IMR-90 (cell line): ENCODE measurements at regions not wholly inside any gene's neighbourhood (a gene's known extent, or its start where the extent isn't known, plus 50 kb on each side); places are given as distances from the start of the nearest gene placed in this dataset.

Experiments used
- ATAC-seq: fragments of 200-7000 bp; cut with Tn5 transposase; 2 replicates; pipeline ENCODE4 v1.9.1; 2020; ENCODE audit warnings: low read depth, mild to moderate bottlenecking, moderate library complexity
- BruUV-seq: library from RNA; stranded (reverse); fragments of 400-500 nt; replicated peaks from 2 replicates; lab custom pipeline; 2021; lab: Mats Ljungman, UMichigan
- CTCF ChIA-PET: fragments of 300-600 bp; formaldehyde crosslinking; extraction: SDS; loops from one replicate; lab custom pipeline; 2021; ENCODE audit warnings: antibody characterized with exemption; lab: Yijun Ruan, JAX
- POLR2A ChIA-PET: fragments of 300-600 bp; sonication (Branson Sonifier 250); formaldehyde crosslinking; loops from one replicate; lab custom pipeline; 2022; ENCODE audit warnings: antibody characterized with exemption; ENCODE audit not compliant: unreplicated experiment; lab: Charles Lee
- DNase-seq: peaks from one replicate; pipeline ENCODE4 v3.0.0; 2013
- H2AFZ ChIP-seq: replicated peaks from 2 replicates; pipeline ENCODE3; 2013; ENCODE audit warnings: low read length, mild to moderate bottlenecking; ENCODE audit not compliant: poor library complexity
- H2AK5ac ChIP-seq: 2 replicates; pipeline ENCODE4 v1.6.1; 2013; ENCODE audit warnings: low read depth, low read length, inconsistent platforms
- H2AK9ac ChIP-seq: replicated peaks from 2 replicates; pipeline ENCODE3; 2013; ENCODE audit warnings: mild to moderate bottlenecking, low read depth, low read length, moderate library complexity; ENCODE audit not compliant: poor library complexity
- H2BK120ac ChIP-seq: 2 replicates; pipeline ENCODE4 v1.6.1; 2013; ENCODE audit warnings: low read depth, low read length, inconsistent platforms
- H2BK15ac ChIP-seq: 3 replicates; pipeline ENCODE4 v1.6.1; 2013; ENCODE audit warnings: low read depth, low read length, inconsistent platforms
- H2BK20ac ChIP-seq: 2 replicates; pipeline ENCODE4 v1.6.1; 2013; ENCODE audit warnings: low read depth, mild to moderate bottlenecking, inconsistent platforms, low read length, moderate library complexity
- H2BK5ac ChIP-seq: 2 replicates; pipeline ENCODE4 v1.6.1; 2013; ENCODE audit warnings: mild to moderate bottlenecking, low read depth, low read length, inconsistent platforms; ENCODE audit not compliant: poor library complexity, severe bottlenecking
- H3K14ac ChIP-seq: replicated peaks from 2 replicates; pipeline ENCODE4 v1.6.1; 2013; ENCODE audit warnings: low read depth, low read length, inconsistent platforms
- H3K18ac ChIP-seq: 2 replicates; pipeline ENCODE4 v1.6.1; 2013; ENCODE audit warnings: low read depth, low read length, control low read depth
- H3K23ac ChIP-seq: 2 replicates; pipeline ENCODE4 v1.6.1; 2013; ENCODE audit warnings: low read depth, low read length, inconsistent platforms
- H3K27ac ChIP-seq: 2 replicates; pipeline ENCODE4 v1.5.1; 2013; ENCODE audit warnings: mild to moderate bottlenecking, control low read depth, low read length; ENCODE audit not compliant: insufficient read depth
- H3K27me3 ChIP-seq: 2 replicates; pipeline ENCODE4 v1.6.1; 2013; ENCODE audit warnings: low read length; ENCODE audit not compliant: control insufficient read depth, insufficient read depth
- H3K36me3 ChIP-seq: 2 replicates; pipeline ENCODE4 v1.6.1; 2013; ENCODE audit warnings: low read length, mixed read lengths; ENCODE audit not compliant: control insufficient read depth, insufficient read depth
- H3K4ac ChIP-seq: 2 replicates; pipeline ENCODE4 v1.6.1; 2013; ENCODE audit warnings: low read depth, low read length, inconsistent platforms
- H3K4me1 ChIP-seq: 2 replicates; pipeline ENCODE4 v1.6.1; 2013; ENCODE audit warnings: low read length, mixed read lengths; ENCODE audit not compliant: control insufficient read depth, insufficient read depth
- H3K4me2 ChIP-seq: 2 replicates; pipeline ENCODE4 v1.6.1; 2013; ENCODE audit warnings: low read depth, mild to moderate bottlenecking, control low read depth, low read length, moderate library complexity
- H3K4me3 ChIP-seq: 2 replicates; pipeline ENCODE4 v1.5.1; 2013; ENCODE audit warnings: low read depth, mild to moderate bottlenecking, control low read depth, low read length, moderate library complexity; ENCODE audit not compliant: insufficient read depth
- H3K56ac ChIP-seq: 2 replicates; pipeline ENCODE4 v1.6.1; 2013; ENCODE audit warnings: low read length, inconsistent platforms; ENCODE audit not compliant: insufficient read depth; ENCODE audit errors: extremely low read depth
- H3K79me1 ChIP-seq, 2 experiments: 2 replicates each; pipeline ENCODE4 v1.6.1; 2013; ENCODE audit warnings: low read length in 2 of 2, inconsistent platforms in 1 of 2, low read depth in 1 of 2
- H3K9ac ChIP-seq: 2 replicates; pipeline ENCODE4 v1.6.1; 2013; ENCODE audit warnings: low read depth, low read length, control low read depth
- H3K9me1 ChIP-seq: 2 replicates; pipeline ENCODE4 v1.6.1; 2013; ENCODE audit warnings: low read length, inconsistent platforms; ENCODE audit not compliant: insufficient read depth
- H3K9me3 ChIP-seq: 2 replicates; pipeline ENCODE4 v1.6.1; 2013; ENCODE audit warnings: low read length; ENCODE audit not compliant: control insufficient read depth, insufficient read depth
- H4K20me1 ChIP-seq: 2 replicates; pipeline ENCODE4 v1.6.1; 2013; ENCODE audit warnings: low read length, inconsistent platforms; ENCODE audit not compliant: insufficient read depth
- H4K5ac ChIP-seq: 2 replicates; pipeline ENCODE4 v1.6.1; 2013; ENCODE audit warnings: mild to moderate bottlenecking, low read depth, low read length, control low read depth
- H4K8ac ChIP-seq, 2 experiments: 2 replicates each; pipeline ENCODE4 v1.6.1; 2013; ENCODE audit warnings: low read depth in 2 of 2, low read length in 2 of 2, control low read depth in 1 of 2, inconsistent platforms in 1 of 2
- H4K91ac ChIP-seq: 2 replicates; pipeline ENCODE4 v1.6.1; 2013; ENCODE audit warnings: low read depth, low read length, inconsistent platforms; ENCODE audit not compliant: insufficient read depth
- BHLHE40 ChIP-seq: fragments of 150-350 bp; IDR thresholded peaks from 2 replicates; pipeline ENCODE4 v1.6.1; 2016; ENCODE audit warnings: mild to moderate bottlenecking, low read depth, low read length
- CTCF ChIP-seq: conservative IDR thresholded peaks from 2 replicates; pipeline ENCODE4 v1.5.1; 2012; ENCODE audit warnings: mild to moderate bottlenecking, low read depth, low read length, improper control_type of control experiment
- MAFK ChIP-seq: IDR thresholded peaks from 2 replicates; pipeline ENCODE4 v1.6.1; 2012; ENCODE audit warnings: low read depth, low read length, improper control_type of control experiment
- NFE2L2 ChIP-seq: fragments of 150-350 bp; IDR thresholded peaks from 2 replicates; pipeline ENCODE4 v1.6.1; 2016; ENCODE audit warnings: low read depth, mild to moderate bottlenecking, low read length
- POLR2A ChIP-seq: IDR thresholded peaks from 2 replicates; pipeline ENCODE4 v1.6.1; 2012; ENCODE audit warnings: mild to moderate bottlenecking, low read depth, low read length
- RAD21 ChIP-seq: IDR thresholded peaks from 2 replicates; pipeline ENCODE4 v1.6.1; 2012; ENCODE audit warnings: low read length, improper control_type of control experiment
- RCOR1 ChIP-seq: IDR thresholded peaks from 2 replicates; pipeline ENCODE4 v1.6.1; 2012; ENCODE audit warnings: mild to moderate bottlenecking, low read length, improper control_type of control experiment; ENCODE audit not compliant: insufficient replicate concordance
- RFX5 ChIP-seq: IDR thresholded peaks from 2 replicates; pipeline ENCODE4 v1.8.0; 2012; ENCODE audit warnings: low read depth, mild to moderate bottlenecking, low read length, moderate library complexity
- SMC3 ChIP-seq: fragments of 150-350 bp; IDR thresholded peaks from 2 replicates; pipeline ENCODE4 v1.6.1; 2016; ENCODE audit warnings: low read depth, mild to moderate bottlenecking, antibody characterized with exemption, low read length, moderate library complexity
- WGBS, 2 experiments: methylation state at CpG; one replicate each; pipeline versions ENCODE4 v1.1.5 to v1.1.7; 2013; ENCODE audit warnings: missing lambda C conversion rate in 2 of 2; ENCODE audit not compliant: insufficient read length in 1 of 2; ENCODE audit errors: extremely low coverage in 2 of 2; 5-methylcytosine and 5-hydroxymethylcytosine counted together
- dilution Hi-C: fragments of 300-500 bp; cut with HindIII; formaldehyde crosslinking; loops from one replicate; pipeline ENCODE4 v1.14.3; 2018; ENCODE audit warnings: low sequenced_read_pairs; ENCODE audit not compliant: unreplicated experiment
- in situ Hi-C: fragments of 300-500 bp; cut with MboI; formaldehyde crosslinking; loops from 3 replicates; pipeline ENCODE4 v1.14.3; 2019; ENCODE audit warnings: low sequenced_read_pairs, inconsistent platforms, mixed read lengths
- intact Hi-C: fragments of 100-400 bp; cut with micrococcal nuclease; formaldehyde crosslinking; loops from 2 replicates; pipeline ENCODE4 v1.10.0; 2022

- Histone ChIP-seq H3K14ac (no peak overlapping the region), H3K9me1 (no peaks in the 10 kb centered on the region), H3K27ac (no peak overlapping the region), H2BK5ac (no peak overlapping the region), H2BK120ac (no peak overlapping the region), H3K4me2 (no peak overlapping the region), H3K4me3 (no peak overlapping the region), H2BK15ac (no peak overlapping the region), H3K27me3 (no peaks in the 10 kb centered on the region), H4K8ac (no peak overlapping the region), H4K5ac (no peak overlapping the region), H3K18ac (no peak overlapping the region), H4K20me1 (no peaks in the 10 kb centered on the region), H3K9ac (no peak overlapping the region), H2AFZ (no peak overlapping the region), H2BK20ac (no peak overlapping the region), H3K9me3 (no peaks in the 10 kb centered on the region), H3K36me3 (no peaks in the 10 kb centered on the region), H2AK5ac (no peak overlapping the region), H3K79me1 (no peaks in the 10 kb centered on the region), H4K91ac (no peak overlapping the region), H2AK9ac (no peak overlapping the region), H3K56ac (no peak overlapping the region), H3K4me1 (no peaks in the 10 kb centered on the region), H3K4ac (no peak overlapping the region), H3K23ac (no peak overlapping the region)
- BruUV-seq = no TSS peak
- ChIA-PET CTCF (no interaction called here), POLR2A (no interaction called here)
- intact Hi-C loops = no loop called here
- no peak for TF ChIP-seq BHLHE40
- no peak for TF ChIP-seq CTCF
- TF ChIP-seq SMC3 = no peak
- no peak for TF ChIP-seq MAFK
- TF ChIP-seq RAD21 = no peak
- no peak for TF ChIP-seq POLR2A
- TF ChIP-seq RFX5 = no peak
- TF ChIP-seq RCOR1 = no peak
- no peak for TF ChIP-seq NFE2L2
- in situ Hi-C loops = loop anchor here (25.0 kb wide), 1 partner anchor 330 kb away; no protein-coding TSS in a partner anchor
- DNase-seq (no peak), ATAC-seq (no peak)
- WGBS, 2 experiments = no CpG with 5 or more reads among the region's 1 CpG
- dilution Hi-C loops = no loop called here
Measured at GRCh38 chr7:122206985-122207384, 62.9 kb upstream of the AASS start.
